GM21528 (cell line): ENCODE measurements at regions not wholly inside any gene's neighbourhood (a gene's known extent, or its start where the extent isn't known, plus 50 kb on each side); places are given as distances from the start of the nearest gene placed in this dataset.
"Not testable (repeated sequence)": the region's sequence is repeated elsewhere in the genome, so short reads cannot be mapped to it uniquely, and the experiment has no call there.

ENCODE experiments used
- ATAC-seq: cut with Tn5 transposase; IDR thresholded peaks from one replicate; pipeline ENCODE4 v1.9.1; 2021; ENCODE audit warnings: mild to moderate bottlenecking, moderate library complexity; ENCODE audit not compliant: unreplicated experiment, low FRiP score

GRCh38 chr1:172717722-172718465, 59.0 kb downstream of the FASLG start:
- no peak for ATAC-seq

- no peak for ATAC-seq
These were observed 60.2 kb downstream of the FASLG start for GRCh38 chr1:172719066-172719627.

- no peak for ATAC-seq
These were observed 60.8 kb downstream of the FASLG start for GRCh38 chr1:172719694-172720138.

- no peak for ATAC-seq
These were observed 61.4 kb downstream of the FASLG start for GRCh38 chr1:172720339-172720738.

- no peak for ATAC-seq
These were observed 64.3 kb downstream of the FASLG start for GRCh38 chr1:172723251-172723650.

GRCh38 chr1:172724232-172724631, 65.3 kb downstream of the FASLG start:
- ATAC-seq: no peak

GRCh38 chr1:172724765-172725613, 66.1 kb downstream of the FASLG start:
- peak; percentile 89 for ATAC-seq

GRCh38 chr1:172726740-172727139, 67.8 kb downstream of the FASLG start:
- ATAC-seq: no peak

GRCh38 chr1:172727275-172727857, 68.5 kb downstream of the FASLG start:
- no peak for ATAC-seq

- no peak for ATAC-seq
These were observed 69.2 kb downstream of the FASLG start for GRCh38 chr1:172727956-172728603.

GRCh38 chr1:172728705-172729104, 69.8 kb downstream of the FASLG start:
- not testable (repeated sequence) for ATAC-seq

GRCh38 chr1:172732427-172732826, 73.5 kb downstream of the FASLG start:
- no peak for ATAC-seq

GRCh38 chr1:172733815-172734214, 74.9 kb downstream of the FASLG start:
- no peak for ATAC-seq

- ATAC-seq: no peak
These were observed 79.5 kb downstream of the FASLG start for GRCh38 chr1:172738389-172738788.

- ATAC-seq: no peak
These were observed 83.9 kb downstream of the FASLG start for GRCh38 chr1:172742599-172743500.

- ATAC-seq: peak; percentile 63
These were observed 86.1 kb downstream of the FASLG start for GRCh38 chr1:172745014-172745413.

GRCh38 chr1:172746091-172746949, 87.4 kb downstream of the FASLG start:
- ATAC-seq: peak; percentile 87

GRCh38 chr1:172748201-172748600, 89.3 kb downstream of the FASLG start:
- ATAC-seq: no peak
